HG03521 (cell line): ENCODE measurements at regions not wholly inside any gene's neighbourhood (a gene's known extent, or its start where the extent isn't known, plus 50 kb on each side); places are given as distances from the start of the nearest gene placed in this dataset.
"Not testable (repeated sequence)": the region's sequence is repeated elsewhere in the genome, so short reads cannot be mapped to it uniquely, and the experiment has no call there.

Experiments
- ATAC-seq: cut with Tn5 transposase; IDR thresholded peaks from one replicate; pipeline ENCODE4 v1.9.1; 2021; ENCODE audit warnings: mild to moderate bottlenecking, moderate library complexity; ENCODE audit not compliant: unreplicated experiment

DNA sequence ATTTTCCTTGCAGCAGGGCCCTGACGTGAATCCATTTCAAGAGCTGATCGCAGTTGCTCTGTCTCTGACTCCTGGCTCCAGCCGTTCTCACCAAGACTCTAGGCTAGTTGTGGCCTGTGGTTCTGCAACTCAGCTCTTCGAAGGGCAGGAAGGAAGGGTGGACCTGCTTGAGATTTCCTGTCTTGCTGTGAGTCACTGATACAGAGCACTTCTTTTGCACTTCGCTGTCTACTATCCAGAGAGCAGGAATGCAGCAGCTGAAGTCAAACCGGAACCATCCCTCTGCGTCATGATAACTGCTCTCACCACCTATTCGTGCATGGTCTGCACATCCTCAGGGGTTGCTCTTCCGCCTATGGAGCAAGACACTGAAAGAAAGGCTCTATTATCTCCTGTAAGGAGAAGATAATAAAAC, 59.7 kb downstream of the RAP2B start:
- peak; percentile 86 for ATAC-seq

GRCh38 chr3:153226877-153227276, 64.9 kb downstream of the RAP2B start:
- not testable (repeated sequence) for ATAC-seq

DNA sequence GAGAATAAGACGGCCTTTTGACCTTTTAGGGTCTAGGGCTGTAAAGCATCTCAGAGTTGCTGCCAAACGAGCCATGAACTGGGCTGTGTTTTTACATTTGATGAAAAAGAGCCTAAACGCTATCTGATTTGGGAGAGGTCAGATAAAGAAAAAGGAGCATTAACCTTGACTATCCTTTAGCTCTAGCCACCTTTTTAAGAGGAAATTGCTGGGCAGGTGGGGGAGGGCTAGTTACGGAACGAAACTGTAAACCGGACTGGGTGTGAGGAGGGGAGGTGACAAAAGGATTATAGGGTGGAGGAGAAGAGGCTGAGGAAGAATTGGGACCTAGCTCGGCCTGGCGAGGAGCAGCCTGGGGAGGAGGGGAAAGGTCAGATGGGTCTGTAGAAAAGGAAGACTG, 68.4 kb downstream of the RAP2B start:
- ATAC-seq, result not testable (repeated sequence)

DNA sequence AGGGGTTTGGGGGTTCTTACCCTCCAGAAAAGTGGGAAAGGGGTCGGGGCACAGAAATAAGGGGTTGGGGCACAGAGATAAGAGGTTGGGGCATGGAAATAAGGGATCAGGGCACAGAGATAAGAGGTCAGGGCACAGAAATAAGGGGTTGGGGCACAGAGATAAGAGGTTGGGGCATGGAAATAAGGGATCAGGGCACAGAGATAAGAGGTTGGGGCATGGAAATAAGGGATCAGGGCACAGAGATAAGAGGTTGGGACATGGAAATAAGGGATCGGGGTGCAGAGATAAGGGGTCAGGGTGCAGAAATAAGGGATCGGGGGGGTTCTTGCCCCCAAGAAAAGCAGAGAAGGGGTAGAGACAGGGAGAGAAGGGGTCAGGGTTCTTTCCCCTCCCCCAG, 69.2 kb downstream of the RAP2B start:
- ATAC-seq, result not testable (repeated sequence)

GRCh38 chr3:153232050-153232752, 70.2 kb downstream of the RAP2B start:
- ATAC-seq, result not testable (repeated sequence)

GRCh38 chr3:153232851-153233271, 70.8 kb downstream of the RAP2B start:
- ATAC-seq, result no peak

DNA sequence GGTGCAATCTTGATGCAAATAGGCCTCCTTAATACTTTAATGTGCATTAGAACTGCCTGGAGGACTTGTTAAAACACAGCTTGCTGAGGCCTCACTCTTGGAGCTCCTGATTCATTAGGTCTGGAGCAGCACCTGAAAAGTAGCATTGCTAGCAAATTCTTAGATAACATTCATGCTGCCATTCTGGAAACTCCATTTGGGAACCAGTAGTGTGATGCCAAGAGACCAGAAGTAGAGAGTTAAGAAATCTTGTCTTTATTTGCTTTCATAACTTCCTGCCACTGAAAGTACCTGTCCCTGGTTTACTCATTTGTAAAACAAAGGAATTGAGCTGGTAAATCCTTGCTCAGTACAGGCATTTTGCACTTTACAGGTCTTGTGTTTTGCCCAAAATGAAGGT, 72.0 kb downstream of the RAP2B start:
- ATAC-seq, result no peak

- no peak for ATAC-seq
These were observed 80.9 kb downstream of the RAP2B start for GRCh38 chr3:153242896-153243295.

DNA sequence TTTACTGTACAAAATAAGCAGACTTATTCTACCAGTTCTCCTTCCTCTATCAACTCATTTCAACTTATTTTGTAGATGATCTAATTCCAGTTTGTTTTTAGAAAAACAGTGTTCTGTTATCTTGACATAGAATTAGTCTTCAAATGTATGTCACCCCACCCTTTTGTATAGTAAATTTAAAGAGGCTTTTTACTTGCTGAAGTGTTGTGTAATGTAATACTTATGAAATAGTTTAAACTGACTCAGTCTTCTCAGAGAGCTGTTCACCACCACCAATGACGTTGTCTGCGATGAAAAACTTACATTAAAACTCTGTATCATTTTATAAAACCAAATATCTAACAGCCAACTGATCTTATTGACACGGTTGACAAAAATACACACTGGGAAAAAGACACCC, 82.9 kb downstream of the RAP2B start:
- no peak for ATAC-seq

DNA sequence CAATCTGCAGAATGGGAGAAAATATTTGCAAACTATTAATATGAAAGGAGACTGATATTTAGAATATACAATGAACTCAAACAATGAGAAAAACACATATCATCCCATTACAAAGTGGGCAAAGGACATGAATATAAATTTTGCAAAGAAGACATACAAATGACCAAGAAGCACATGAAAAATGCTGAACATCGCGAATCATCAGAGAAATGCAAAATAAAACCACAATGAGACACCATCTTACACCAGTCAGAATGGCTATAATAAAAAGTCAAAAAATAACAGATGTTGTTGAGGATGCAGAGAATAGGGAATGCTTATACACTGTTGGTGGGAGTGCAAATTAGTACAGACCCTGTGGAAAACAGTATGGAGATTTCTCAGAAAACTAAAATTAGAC, 83.6 kb downstream of the RAP2B start:
- ATAC-seq, result no peak

- no peak for ATAC-seq
These were observed 84.3 kb downstream of the RAP2B start for GRCh38 chr3:153246331-153246730.

- ATAC-seq, result no peak
These were observed 84.8 kb downstream of the RAP2B start for GRCh38 chr3:153246806-153247205.

DNA sequence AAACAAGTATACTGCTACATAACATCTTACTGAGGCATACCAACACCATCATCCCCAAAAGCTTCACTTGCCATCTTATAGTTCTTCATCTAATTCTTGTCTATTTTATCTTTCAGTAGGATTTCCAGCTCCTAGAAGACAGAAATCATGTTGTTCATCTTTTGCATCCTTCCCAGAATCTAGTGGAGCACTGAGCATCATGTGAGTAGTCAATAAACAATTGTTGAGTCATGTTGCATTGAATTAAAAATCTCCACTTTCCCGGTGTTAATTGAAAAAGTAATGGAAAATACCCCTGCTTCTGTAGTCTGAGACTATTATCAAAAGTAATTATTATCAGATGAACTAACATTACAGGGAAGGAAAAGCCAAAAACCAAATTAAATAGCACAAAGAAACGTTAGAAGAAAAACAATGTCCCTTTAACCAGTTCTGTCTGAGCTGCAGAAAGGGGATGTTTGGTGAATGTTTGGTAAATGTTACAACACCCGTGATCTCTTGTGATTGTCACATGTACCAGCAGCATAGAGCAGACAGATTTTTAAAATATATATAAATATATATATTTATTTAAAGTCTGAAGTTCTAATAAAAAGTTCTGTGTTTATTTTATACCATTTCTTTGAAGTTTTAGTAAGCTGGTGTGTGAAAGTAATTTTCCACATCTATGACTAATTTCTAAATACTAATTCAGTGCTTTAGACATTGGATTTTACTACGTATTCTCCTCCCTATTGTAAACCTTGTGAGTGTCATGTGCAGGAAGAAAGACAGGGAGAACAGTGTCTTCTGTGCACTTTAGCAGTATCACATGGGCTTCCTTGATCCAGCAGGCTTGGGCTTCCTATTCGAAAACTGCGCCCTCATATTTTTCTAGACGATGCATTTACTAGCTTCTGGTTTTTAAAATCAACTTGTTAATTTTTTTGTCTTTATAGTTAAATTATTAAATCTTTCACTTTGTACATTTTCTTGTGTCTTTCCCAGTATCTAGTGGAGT, 85.6 kb downstream of the RAP2B start:
- ATAC-seq, result no peak

DNA sequence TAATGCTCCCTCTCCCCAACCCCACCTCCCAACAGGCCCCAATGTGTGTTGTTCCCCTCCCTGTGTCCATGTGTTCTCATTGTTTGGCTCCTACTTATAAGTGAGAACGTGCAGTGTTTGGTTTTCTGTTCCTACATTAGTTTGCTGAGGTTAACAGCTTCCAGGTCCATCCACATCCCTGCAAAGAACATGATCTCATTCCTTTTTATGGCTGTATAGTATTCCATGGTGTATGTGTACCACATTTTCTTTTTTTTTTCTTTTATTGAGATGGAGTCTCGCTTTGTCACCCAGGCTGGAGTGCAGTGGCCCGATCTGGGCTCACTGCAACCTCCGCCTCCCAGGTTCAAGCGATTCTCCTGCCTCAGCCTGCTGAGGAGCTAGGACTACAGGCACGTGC, 86.8 kb downstream of the RAP2B start:
- not testable (repeated sequence) for ATAC-seq

GRCh38 chr3:153249906-153250305, 87.9 kb downstream of the RAP2B start:
- ATAC-seq, result no peak

- ATAC-seq, result no peak
These were observed 88.4 kb downstream of the RAP2B start for GRCh38 chr3:153250446-153250845.

DNA sequence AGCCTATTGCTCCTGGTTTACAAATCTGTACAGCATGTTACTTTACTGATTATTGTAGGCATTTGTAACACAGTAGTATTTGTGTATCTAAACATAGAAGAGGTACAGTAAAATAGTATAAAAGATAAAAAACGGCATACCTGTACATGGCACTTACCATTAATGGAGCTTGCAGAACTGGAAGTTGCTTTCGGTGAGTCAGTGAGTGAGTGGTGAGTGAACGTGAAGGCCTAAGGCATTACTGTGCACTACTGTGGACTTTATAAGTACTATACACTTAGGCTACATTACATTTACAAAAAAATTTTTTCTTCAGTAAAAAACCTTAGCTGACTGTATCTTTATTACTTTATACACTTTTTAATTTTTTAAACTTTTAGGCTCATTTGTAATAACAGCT, 90.9 kb downstream of the RAP2B start:
- no peak for ATAC-seq

DNA sequence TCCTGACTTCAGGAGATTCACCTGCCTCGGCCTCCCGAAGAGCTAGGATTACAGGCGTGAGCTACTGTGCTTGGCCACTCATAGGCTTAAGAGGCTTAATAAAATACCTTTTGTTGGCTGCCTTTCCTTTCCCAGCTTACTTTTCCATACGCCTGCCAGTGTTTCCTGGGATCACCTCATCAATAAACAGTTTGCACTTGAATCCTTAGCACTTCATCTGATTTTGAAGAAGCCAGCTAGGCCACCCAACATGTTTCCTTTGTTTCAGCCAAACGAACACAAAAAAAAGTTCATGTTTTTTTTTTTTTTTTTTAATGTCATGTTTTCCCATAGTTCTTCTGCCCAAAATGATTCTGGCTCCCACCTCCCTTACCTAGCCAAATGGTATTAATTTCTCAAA, 92.3 kb downstream of the RAP2B start:
- ATAC-seq, result no peak

GRCh38 chr3:153257673-153258351, 95.8 kb downstream of the RAP2B start:
- ATAC-seq, result no peak

DNA sequence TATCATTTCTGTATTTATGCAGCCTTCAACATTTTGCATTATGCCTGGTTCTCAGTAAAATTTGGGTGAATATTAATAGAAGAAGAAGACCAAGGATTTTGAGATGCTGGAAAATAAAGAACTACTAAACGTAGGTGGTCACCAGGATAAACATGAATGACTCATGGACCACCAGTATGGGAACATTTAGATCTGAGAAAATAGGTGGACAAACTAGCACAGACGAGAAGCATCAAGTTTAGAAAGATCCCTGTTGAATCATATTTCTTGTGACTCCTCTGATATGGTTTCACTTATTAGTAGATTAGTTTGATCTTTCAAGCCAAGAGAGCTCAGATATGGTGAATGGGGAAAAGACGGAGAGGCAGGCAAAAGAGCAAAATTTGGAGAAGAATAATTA, 97.9 kb downstream of the RAP2B start:
- no peak for ATAC-seq

DNA sequence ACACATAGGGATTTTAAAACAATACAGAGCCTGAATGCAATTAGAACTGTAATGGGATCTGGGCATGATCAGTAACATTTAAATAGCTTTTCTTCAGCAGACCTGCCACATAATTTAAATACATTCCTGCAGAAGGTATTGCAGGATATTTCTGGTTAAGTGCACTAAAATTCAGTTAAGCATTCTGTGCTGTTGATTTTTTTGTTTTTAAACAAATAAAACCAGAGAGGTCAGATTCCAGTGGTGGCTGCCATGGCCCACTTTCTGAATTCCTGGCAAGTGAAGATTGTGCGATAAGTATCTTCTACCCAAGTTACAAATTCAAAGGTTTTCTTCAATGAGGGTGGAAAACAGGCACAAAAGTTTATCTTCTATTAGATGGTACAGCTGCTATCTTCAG, 98.7 kb downstream of the RAP2B start:
- no peak for ATAC-seq
